Mesenchymal stem cell (in vitro differentiated cells and primary cell): ENCODE measurements at regions not wholly inside any gene's neighbourhood (a gene's known extent, or its start where the extent isn't known, plus 50 kb on each side); places are given as distances from the start of the nearest gene placed in this dataset.
A peak's percentile ranks its signal among the peaks of the same experiment; 100 is the strongest.

ENCODE experiments used
- DNase-seq: peaks from one replicate; pipeline ENCODE4 v3.0.0-alpha.2; 2013
- H2AFZ ChIP-seq: one replicate; pipeline ENCODE4 v1.6.1; 2013; ENCODE audit warnings: low read depth, mild to moderate bottlenecking, control low read depth, inconsistent platforms, low read length, moderate library complexity
- H2AK5ac ChIP-seq: 2 replicates; pipeline ENCODE4 v1.6.1; 2013; ENCODE audit warnings: low read length, moderate library complexity, mild to moderate bottlenecking, inconsistent platforms; ENCODE audit not compliant: severe bottlenecking
- H2BK120ac ChIP-seq: one replicate; pipeline ENCODE4 v1.6.1; 2013; ENCODE audit warnings: low read depth, mild to moderate bottlenecking, inconsistent platforms, low read length, moderate library complexity
- H2BK12ac ChIP-seq, 2 experiments: one replicate each; pipeline ENCODE4 v1.6.1; 2013; ENCODE audit warnings: inconsistent platforms in 2 of 2, low read length in 2 of 2, mild to moderate bottlenecking in 2 of 2, moderate library complexity in 2 of 2, control low read depth in 1 of 2
- H2BK15ac ChIP-seq: one replicate; pipeline ENCODE4 v1.6.1; 2013; ENCODE audit warnings: mild to moderate bottlenecking, low read depth, inconsistent platforms; ENCODE audit not compliant: poor library complexity, severe bottlenecking
- H2BK5ac ChIP-seq: 2 replicates; pipeline ENCODE4 v1.6.1; 2013; ENCODE audit warnings: low read depth, mild to moderate bottlenecking, low read length, control low read depth, inconsistent platforms; ENCODE audit not compliant: poor library complexity, severe bottlenecking
- H3K14ac ChIP-seq, 2 experiments: one replicate each; pipeline ENCODE4 v1.6.1; 2013; ENCODE audit warnings: inconsistent platforms in 2 of 2, low read length in 2 of 2, control low read depth in 1 of 2, mild to moderate bottlenecking in 1 of 2, moderate library complexity in 1 of 2
- H3K18ac ChIP-seq, 2 experiments: one replicate each; pipeline ENCODE4 v1.6.1; 2013; ENCODE audit warnings: inconsistent platforms in 2 of 2, low read length in 2 of 2, control low read depth in 1 of 2, low read depth in 1 of 2, mild to moderate bottlenecking in 1 of 2
- H3K23ac ChIP-seq, 2 experiments: one replicate each; pipeline ENCODE4 v1.6.1; 2013; ENCODE audit warnings: inconsistent platforms in 2 of 2, low read length in 2 of 2, mild to moderate bottlenecking in 2 of 2, moderate library complexity in 2 of 2, control low read depth in 1 of 2
- H3K27ac ChIP-seq: 2 replicates; pipeline ENCODE4 v1.5.1; 2013; ENCODE audit warnings: mild to moderate bottlenecking, moderate library complexity, low read length, control low read depth, inconsistent platforms; ENCODE audit not compliant: poor library complexity, severe bottlenecking
- H3K27me3 ChIP-seq, 2 experiments: 2 replicates each; pipeline versions ENCODE4 v1.6.1 to v1.7.0; 2013; ENCODE audit warnings: low read length in 2 of 2, mild to moderate bottlenecking in 2 of 2, moderate library complexity in 2 of 2, control low read depth in 1 of 2, inconsistent platforms in 1 of 2; ENCODE audit not compliant: control insufficient read depth in 1 of 2, insufficient read depth in 1 of 2
- H3K36me3 ChIP-seq, 2 experiments: 2 replicates each; pipeline versions ENCODE4 v1.6.1 to v1.7.0; 2013; ENCODE audit warnings: low read length in 2 of 2, control low read depth in 1 of 2, inconsistent platforms in 1 of 2, low read depth in 1 of 2, mild to moderate bottlenecking in 1 of 2; ENCODE audit not compliant: insufficient read depth in 2 of 2, control insufficient read depth in 1 of 2
- H3K4ac ChIP-seq, 2 experiments: one replicate each; pipeline ENCODE4 v1.6.1; 2013; ENCODE audit warnings: inconsistent platforms in 2 of 2, low read length in 2 of 2, mild to moderate bottlenecking in 2 of 2, moderate library complexity in 2 of 2, control low read depth in 1 of 2, low read depth in 1 of 2
- H3K4me1 ChIP-seq: 2 replicates; pipeline ENCODE4 v1.6.1; 2013; ENCODE audit warnings: low read depth, low read length, control low read depth; ENCODE audit not compliant: control insufficient read depth, insufficient read depth
- H3K4me2 ChIP-seq: 2 replicates; pipeline ENCODE4 v1.6.1; 2013; ENCODE audit warnings: low read length, mild to moderate bottlenecking, inconsistent platforms; ENCODE audit not compliant: poor library complexity, severe bottlenecking
- H3K4me3 ChIP-seq, 2 experiments: 2 replicates each; pipeline versions ENCODE4 v1.5.1 to v1.7.0; 2013; ENCODE audit warnings: low read length in 2 of 2, mild to moderate bottlenecking in 2 of 2, control low read depth in 1 of 2, low read depth in 1 of 2; ENCODE audit not compliant: insufficient read depth in 1 of 2
- H3K79me1 ChIP-seq: replicated peaks from 2 replicates; pipeline ENCODE4 v1.6.1; 2013; ENCODE audit warnings: mild to moderate bottlenecking, control low read depth, low read length, inconsistent platforms; ENCODE audit not compliant: poor library complexity, severe bottlenecking
- H3K9ac ChIP-seq: 2 replicates; pipeline ENCODE4 v1.7.0; 2013; ENCODE audit warnings: mild to moderate bottlenecking, low read length, moderate library complexity
- H3K9me3 ChIP-seq: 2 replicates; pipeline ENCODE4 v1.7.0; 2013; ENCODE audit warnings: mild to moderate bottlenecking, low read length; ENCODE audit not compliant: control insufficient read depth
- H4K8ac ChIP-seq: one replicate; pipeline ENCODE4 v1.6.1; 2013; ENCODE audit warnings: inconsistent platforms, mild to moderate bottlenecking, low read length, moderate library complexity
- H4K91ac ChIP-seq: one replicate; pipeline ENCODE4 v1.6.1; 2013; ENCODE audit warnings: mild to moderate bottlenecking, low read length, inconsistent platforms
- WGBS: methylation state at CpG from one replicate; pipeline ENCODE4 v1.1.7; 2013; ENCODE audit warnings: mixed read lengths; 5-methylcytosine and 5-hydroxymethylcytosine counted together

- Histone ChIP-seq H2BK15ac (no peak overlapping the region), H3K4me3 (no peak overlapping the region), H2AK5ac (no peak overlapping the region), H2BK120ac (no peak overlapping the region), H2BK5ac (no peak overlapping the region), H3K4me1 (peaks cover 15% of the 10 kb centered on the region), H3K14ac (no peak overlapping the region), H4K91ac (no peak overlapping the region), H4K8ac (no peak overlapping the region), H3K27me3 (no peaks in the 10 kb centered on the region), H3K4me2 (no peak overlapping the region), H3K9me3 (no peaks in the 10 kb centered on the region), H3K4ac (no peak overlapping the region), H2AFZ (no peak overlapping the region), H3K18ac (no peak overlapping the region), H3K79me1 (no peaks in the 10 kb centered on the region), H2BK12ac (no peak overlapping the region), H3K36me3 (no peaks in the 10 kb centered on the region), H3K9ac (no peak overlapping the region), H3K23ac (no peak overlapping the region), H3K27ac (no peak overlapping the region)
- DNase-seq = no peak
- no CpG with 5 or more reads among the region's 3 CpGs for WGBS
Measured at GRCh38 chr11:19650467-19650866, 62.2 kb upstream of the NAV2 start.

GRCh38 chr11:19649751-19650150, 62.9 kb upstream of the NAV2 start:
- WGBS = 84% methylated on average over 4 of the region's 4 CpGs

GRCh38 chr11:19648321-19648720, 64.3 kb upstream of the NAV2 start:
- Histone ChIP-seq H3K4ac (no peak overlapping the region), H2AK5ac (no peak overlapping the region), H3K79me1 (peaks cover 1% of the 10 kb centered on the region), H3K4me2 (no peak overlapping the region), H2BK5ac (no peak overlapping the region), H3K36me3 (no peaks in the 10 kb centered on the region), H4K8ac (no peak overlapping the region), H3K14ac (no peak overlapping the region), H3K9ac (no peak overlapping the region), H3K23ac (no peak overlapping the region), H2BK12ac (no peak overlapping the region), H3K18ac (no peak overlapping the region), H2BK15ac (no peak overlapping the region), H2AFZ (no peak overlapping the region), H3K4me3 (no peak overlapping the region), H2BK120ac (no peak overlapping the region), H3K27ac (no peak overlapping the region), H3K9me3 (no peaks in the 10 kb centered on the region), H3K27me3 (no peaks in the 10 kb centered on the region), H3K4me1 (peaks cover 15% of the 10 kb centered on the region), H4K91ac (no peak overlapping the region)
- 77% methylated on average over 2 of the region's 3 CpGs for WGBS
- DNase-seq = peak; percentile 13

More at GRCh38 chr11:19649751-19650150, 62.9 kb upstream of the NAV2 start:
- Histone ChIP-seq H3K4ac (no peak overlapping the region), H2BK15ac (no peak overlapping the region), H3K36me3 (no peaks in the 10 kb centered on the region), H3K27ac (no peak overlapping the region), H3K79me1 (no peaks in the 10 kb centered on the region), H2BK120ac (no peak overlapping the region), H2AFZ (no peak overlapping the region), H3K4me1 (peaks cover 15% of the 10 kb centered on the region), H3K18ac (no peak overlapping the region), H3K9ac (no peak overlapping the region), H2BK5ac (no peak overlapping the region), H2BK12ac (no peak overlapping the region), H3K27me3 (no peaks in the 10 kb centered on the region), H3K9me3 (no peaks in the 10 kb centered on the region), H2AK5ac (no peak overlapping the region), H3K14ac (no peak overlapping the region), H3K4me3 (no peak overlapping the region), H3K4me2 (no peak overlapping the region), H3K23ac (no peak overlapping the region), H4K91ac (no peak overlapping the region), H4K8ac (no peak overlapping the region)
- DNase-seq = no peak

- Histone ChIP-seq H4K91ac (no peak overlapping the region), H2AK5ac (no peak overlapping the region), H3K14ac (no peak overlapping the region), H3K79me1 (peaks cover 1% of the 10 kb centered on the region), H2AFZ (no peak overlapping the region), H2BK5ac (no peak overlapping the region), H3K27ac (no peak overlapping the region), H2BK15ac (no peak overlapping the region), H3K36me3 (no peaks in the 10 kb centered on the region), H2BK12ac (no peak overlapping the region), H3K4me2 (no peak overlapping the region), H3K27me3 (no peaks in the 10 kb centered on the region), H4K8ac (no peak overlapping the region), H3K18ac (no peak overlapping the region), H3K9ac (no peak overlapping the region), H2BK120ac (no peak overlapping the region), H3K4me1 (peaks cover 13% of the 10 kb centered on the region), H3K4ac (no peak overlapping the region), H3K4me3 (no peak overlapping the region), H3K23ac (no peak overlapping the region), H3K9me3 (no peaks in the 10 kb centered on the region)
- no CpG with 5 or more reads among the region's 3 CpGs for WGBS
- DNase-seq = no peak
Measured at GRCh38 chr11:19647816-19648215, 64.8 kb upstream of the NAV2 start.
